ENCODE measurements at regions not wholly inside any gene's neighbourhood (a gene's known extent, or its start where the extent isn't known, plus 50 kb on each side); places are given as distances from the start of the nearest gene placed in this dataset.

DNA sequence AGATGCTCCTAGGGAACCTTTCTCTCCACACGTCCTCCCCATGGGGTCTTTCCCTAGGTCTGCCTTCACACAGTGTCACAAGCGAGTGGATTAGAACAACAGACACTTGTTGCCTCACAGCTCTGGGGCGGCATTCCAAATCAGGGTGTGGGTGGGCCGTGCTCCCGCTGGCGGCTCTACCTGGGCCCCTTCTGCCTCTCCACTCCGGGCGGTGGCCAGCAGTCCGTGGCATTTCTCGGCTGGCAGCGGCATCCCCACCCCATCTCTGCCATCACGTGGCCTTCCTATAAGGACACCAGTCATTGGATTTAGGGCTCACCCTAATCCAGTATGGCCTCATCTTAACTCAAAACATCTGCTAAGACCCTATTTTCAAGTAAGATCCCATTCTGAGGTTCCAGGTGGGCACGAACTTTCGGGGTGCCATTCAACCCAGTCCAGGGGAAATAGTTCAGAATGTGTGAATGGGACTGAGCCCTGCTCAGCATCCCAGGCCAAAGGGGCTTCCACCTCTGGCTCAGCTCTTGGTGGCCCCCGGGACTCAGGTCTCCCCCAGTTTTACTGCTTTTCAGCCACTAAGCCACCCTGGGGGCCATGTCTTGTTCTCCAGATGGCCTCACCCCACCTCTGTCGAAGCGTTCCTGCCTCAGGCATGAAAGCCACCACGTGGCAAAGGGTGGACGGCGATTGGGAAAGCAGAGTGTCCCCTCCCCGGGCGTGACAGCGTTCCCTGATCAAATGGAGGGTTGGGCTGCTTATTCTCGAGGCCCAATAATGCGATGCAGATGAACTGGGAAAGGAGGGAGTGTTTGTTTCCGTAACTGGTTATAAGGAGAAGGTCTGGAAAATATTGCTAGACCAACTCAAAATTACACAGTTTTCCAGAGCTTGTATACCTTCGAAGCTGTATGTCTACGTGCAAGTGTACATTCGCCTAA is 350.0 kb downstream of the GLRX3 start:
- intact Hi-C loops (cut with DNase I; ENCODE audit: low total_unique reads): no loop called here
- Histone ChIP-seq H3K4me3 (no peak overlapping the region), H3K27ac (no peak overlapping the region), H3K4me1 (no peaks in the 10 kb centered on the region), H3K36me3 (no peaks in the 10 kb centered on the region), H3K9me3 (peaks cover 0 to 7% (median 0%) of the 10 kb centered on the region in 8 donors), H3K27me3 (replicated peaks in 1 of 7) (peaks cover 0 to 12% (median 0%) of the 10 kb centered on the region in 7 donors)
- 86 to 90% (median 89%) methylated on average over 28 to 29 of the region's 29 CpGs for WGBS, 5 donors
- no peak for DNase-seq
- TF ChIP-seq POLR2AphosphoS5 (IDR thresholded peaks at IDR 0.05) (no peak), POLR2A (IDR thresholded peaks at IDR 0.05) (no peak)
- TF ChIP-seq, protein P1, sequence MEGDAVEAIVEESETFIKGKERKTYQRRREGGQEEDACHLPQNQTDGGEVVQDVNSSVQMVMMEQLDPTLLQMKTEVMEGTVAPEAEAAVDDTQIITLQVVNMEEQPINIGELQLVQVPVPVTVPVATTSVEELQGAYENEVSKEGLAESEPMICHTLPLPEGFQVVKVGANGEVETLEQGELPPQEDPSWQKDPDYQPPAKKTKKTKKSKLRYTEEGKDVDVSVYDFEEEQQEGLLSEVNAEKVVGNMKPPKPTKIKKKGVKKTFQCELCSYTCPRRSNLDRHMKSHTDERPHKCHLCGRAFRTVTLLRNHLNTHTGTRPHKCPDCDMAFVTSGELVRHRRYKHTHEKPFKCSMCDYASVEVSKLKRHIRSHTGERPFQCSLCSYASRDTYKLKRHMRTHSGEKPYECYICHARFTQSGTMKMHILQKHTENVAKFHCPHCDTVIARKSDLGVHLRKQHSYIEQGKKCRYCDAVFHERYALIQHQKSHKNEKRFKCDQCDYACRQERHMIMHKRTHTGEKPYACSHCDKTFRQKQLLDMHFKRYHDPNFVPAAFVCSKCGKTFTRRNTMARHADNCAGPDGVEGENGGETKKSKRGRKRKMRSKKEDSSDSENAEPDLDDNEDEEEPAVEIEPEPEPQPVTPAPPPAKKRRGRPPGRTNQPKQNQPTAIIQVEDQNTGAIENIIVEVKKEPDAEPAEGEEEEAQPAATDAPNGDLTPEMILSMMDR (IDR thresholded peaks at IDR 0.05 in 8 of 11, conservative IDR thresholded peaks at IDR 0.05 in 3 of 11): no peak

DNA sequence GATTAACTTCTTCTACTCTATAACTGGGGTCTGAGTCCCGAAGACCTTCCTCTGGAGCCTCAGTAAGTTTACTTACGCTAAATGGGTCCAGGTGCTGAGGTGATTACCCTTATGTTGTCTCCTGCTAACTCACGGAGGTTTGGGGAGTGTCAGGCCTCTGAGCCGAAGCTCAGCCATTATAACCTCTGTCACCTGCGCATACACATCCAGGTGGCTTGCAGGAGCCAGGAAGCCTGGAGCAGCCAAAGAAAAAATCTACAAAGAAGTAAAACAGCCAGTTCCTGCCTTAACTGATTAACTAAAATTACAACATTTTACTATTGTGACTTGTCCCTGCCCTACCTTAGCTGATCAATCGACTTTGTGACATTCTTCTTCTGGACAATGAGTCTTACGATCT is 350.7 kb downstream of the GLRX3 start:
- Histone ChIP-seq H3K4me3 (no peak overlapping the region), H3K27ac (no peak overlapping the region), H3K9me3 (peaks cover 0 to 7% (median 0%) of the 10 kb centered on the region in 8 donors), H3K4me1 (no peaks in the 10 kb centered on the region), H3K27me3 (replicated peaks in 1 of 7) (peaks cover 0 to 11% (median 0%) of the 10 kb centered on the region in 7 donors), H3K36me3 (no peaks in the 10 kb centered on the region)
- WGBS, 5 donors: 64 to 89% (median 70%) methylated on average over 7 of the region's 7 CpGs
- no peak for TF ChIP-seq POLR2A (IDR thresholded peaks at IDR 0.05)
- DNase-seq: no peak
- intact Hi-C loops (cut with DNase I; ENCODE audit: low total_unique reads): no loop called here

DNA sequence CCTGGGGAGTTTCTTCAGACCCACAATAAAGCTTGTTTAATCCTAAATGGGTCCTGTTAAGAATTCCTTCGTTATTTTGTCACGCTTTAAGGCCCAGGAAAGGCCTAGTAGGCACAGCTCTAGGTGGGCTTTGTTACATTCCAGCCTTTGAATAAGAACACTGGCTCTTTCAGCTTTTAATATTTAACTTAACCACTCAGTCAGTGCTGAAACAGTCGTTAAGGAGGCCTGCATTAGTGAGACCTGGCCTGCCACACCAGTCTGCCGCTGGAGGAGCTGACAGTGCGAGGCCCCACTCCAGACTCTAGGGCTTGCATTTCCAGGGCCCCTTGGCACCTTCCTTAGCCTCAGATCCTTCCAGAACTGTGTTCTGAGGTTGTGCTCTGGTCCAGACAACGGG is 351.4 kb downstream of the GLRX3 start:
- Histone ChIP-seq H3K9me3 (peaks cover 0 to 7% (median 0%) of the 10 kb centered on the region in 8 donors), H3K36me3 (no peaks in the 10 kb centered on the region), H3K4me3 (no peak overlapping the region), H3K4me1 (no peaks in the 10 kb centered on the region), H3K27me3 (replicated peaks in 1 of 7) (peaks cover 0 to 9% (median 0%) of the 10 kb centered on the region in 7 donors), H3K27ac (no peak overlapping the region)
- TF ChIP-seq POLR2AphosphoS5 (IDR thresholded peaks at IDR 0.05) (no peak), POLR2A (IDR thresholded peaks at IDR 0.05) (no peak)
- TF ChIP-seq, protein P1 (IDR thresholded peaks at IDR 0.05 in 8 of 11, conservative IDR thresholded peaks at IDR 0.05 in 3 of 11): no peak
- WGBS, 5 donors: 58 to 66% (median 62%) methylated on average over 6 of the region's 6 CpGs
- no peak for DNase-seq
- intact Hi-C loops (cut with DNase I; ENCODE audit: low total_unique reads): no loop called here

DNA sequence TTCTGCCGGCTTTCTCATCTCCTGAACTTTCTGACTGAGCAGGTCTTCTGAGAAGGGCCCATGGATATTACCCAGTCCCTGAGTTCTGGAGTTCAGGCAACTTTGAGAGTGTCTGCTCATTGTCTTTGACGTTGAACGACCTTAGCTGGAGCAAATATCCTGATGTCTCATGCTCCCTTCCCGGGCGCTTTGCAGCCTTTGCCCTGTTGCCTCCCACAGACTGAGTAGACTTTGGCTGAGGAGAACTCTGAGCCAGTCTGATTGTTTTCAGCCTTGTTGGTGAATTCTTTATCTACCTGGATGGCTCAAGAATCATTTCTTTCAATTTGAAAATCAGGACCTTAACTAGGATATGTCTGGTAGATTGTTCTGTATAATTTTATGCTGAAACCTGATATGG is 353.7 kb downstream of the GLRX3 start:
- no peaks in the 10 kb centered on the region for H3K36me3 ChIP-seq
- H3K4me1 ChIP-seq: no peaks in the 10 kb centered on the region
- no peak overlapping the region for H3K27ac ChIP-seq
- intact Hi-C loops (cut with DNase I; ENCODE audit: low total_unique reads): no loop called here
- H3K4me3 ChIP-seq: no peak overlapping the region
- peaks cover 0 to 7% (median 0%) of the 10 kb centered on the region in 8 donors for H3K9me3 ChIP-seq
- TF ChIP-seq, protein P1 (IDR thresholded peaks at IDR 0.05 in 8 of 11, conservative IDR thresholded peaks at IDR 0.05 in 3 of 11): no peak
- TF ChIP-seq POLR2AphosphoS5 (IDR thresholded peaks at IDR 0.05) (no peak), POLR2A (IDR thresholded peaks at IDR 0.05) (no peak)
- no peak for DNase-seq
- no peaks in the 10 kb centered on the region for H3K27me3 ChIP-seq (replicated peaks in 1 of 7)
- 70 to 85% (median 79%) methylated on average over 5 of the region's 5 CpGs for WGBS, 5 donors
